A549 (cell line): ENCODE measurements at regions not wholly inside any gene's neighbourhood (a gene's known extent, or its start where the extent isn't known, plus 50 kb on each side); places are given as distances from the start of the nearest gene placed in this dataset.

Experiments used
- ATAC-seq, 2 experiments: fragments of 200-7000 bp in 1 of 2; fragments of >200 bp in 1 of 2; cut with Nextera tagmentation in 1 of 2; cut with Tn5 transposase in 1 of 2; 3 replicates each; pipeline versions ENCODE4 v1.8.0 to v1.9.1; 2018 to 2020; ENCODE audit warnings: mild to moderate bottlenecking in 1 of 2, moderate library complexity in 1 of 2
- CTCF ChIA-PET: fragments of 300-600 bp; sonication (Branson Sonifier 250); formaldehyde crosslinking; extraction: SDS; loops from one replicate; lab custom pipeline; 2021; ENCODE audit warnings: antibody characterized with exemption, inconsistent platforms; lab: Yijun Ruan, JAX
- POLR2A ChIA-PET: fragments of 350-600 bp; formaldehyde crosslinking; extraction: SDS; loops from one replicate; lab custom pipeline; 2021; ENCODE audit warnings: antibody characterized with exemption, inconsistent platforms; lab: Yijun Ruan, JAX
- DNase-seq, 2 experiments: peaks; one replicate each; pipeline versions ENCODE4 v3.0.0 to v3.0.0-alpha.2; 2011 to 2016; ENCODE audit warnings: low read depth in 1 of 2, low spot score in 1 of 2
- FAIRE-seq: peaks from 2 replicates; lab custom pipeline; 2011; peaks lifted over from hg19 to GRCh38; lab: Jason Lieb, UNC
- H3K27ac ChIP-seq, 2 experiments: fragments of >200 bp; sonication (Bioruptor Twin); formaldehyde crosslinking; 3 replicates each; pipeline ENCODE4 v1.5.1; 2016 to 2017
- H3K4me1 ChIP-seq: fragments of >200 bp; sonication (Bioruptor Twin); formaldehyde crosslinking; 3 replicates; pipeline ENCODE4 v1.6.1; 2016
- H3K4me2 ChIP-seq: fragments of >200 bp; sonication (Bioruptor Twin); formaldehyde crosslinking; 3 replicates; pipeline ENCODE4 v1.6.1; 2016
- H3K4me3 ChIP-seq: fragments of >200 bp; sonication (Bioruptor Twin); formaldehyde crosslinking; 3 replicates; pipeline ENCODE4 v1.5.1; 2016
- H3K9me3 ChIP-seq: fragments of >200 bp; sonication (Bioruptor Twin); formaldehyde crosslinking; 3 replicates; pipeline ENCODE4 v1.6.1; 2016
- BHLHE40 ChIP-seq: IDR thresholded peaks from 2 replicates; pipeline ENCODE4 v1.6.1; 2012; ENCODE audit warnings: low read depth, low read length, inconsistent platforms
- CBX2 ChIP-seq: fragments of 200-600 bp; sonication (generic); IDR thresholded peaks from 2 replicates; pipeline ENCODE4 v1.6.1; 2016; ENCODE audit warnings: low read depth, mild to moderate bottlenecking, borderline replicate concordance
- CEBPB ChIP-seq, 2 experiments: fragments of >200 bp in 1 of 2; sonication (Bioruptor Twin) in 1 of 2; formaldehyde crosslinking in 1 of 2; IDR thresholded peaks; 2 replicates each; pipeline ENCODE4 v1.6.1; 2012 to 2016
- CHD4 ChIP-seq: fragments of 200-600 bp; sonication (generic); IDR thresholded peaks from 2 replicates; pipeline ENCODE4 v1.6.1; 2016; ENCODE audit warnings: antibody characterized with exemption, mild to moderate bottlenecking, borderline replicate concordance
- EHMT2 ChIP-seq: fragments of 200-600 bp; sonication (generic); IDR thresholded peaks from 2 replicates; pipeline ENCODE4 v1.6.1; 2016; ENCODE audit warnings: antibody characterized with exemption, low read depth, mild to moderate bottlenecking, moderate library complexity
- FOSL2 ChIP-seq, 2 experiments: fragments of 450-650 bp in 1 of 2; fragments of >200 bp in 1 of 2; sonication (Bioruptor Twin) in 1 of 2; formaldehyde crosslinking; IDR thresholded peaks; 2 replicates each; pipeline versions ENCODE4 v1.5.0 to v1.6.1; 2016 to 2020; ENCODE audit warnings: mild to moderate bottlenecking in 1 of 2, moderate library complexity in 1 of 2
- FOXS1 ChIP-seq: fragments of 250-450 bp; sonication (Bioruptor Pico); IDR thresholded peaks from 2 replicates; pipeline ENCODE4 v1.5.0; 2020; ENCODE audit warnings: mild to moderate bottlenecking, moderate library complexity
- GATA3 ChIP-seq: IDR thresholded peaks from 2 replicates; pipeline ENCODE4 v1.6.1; 2012; ENCODE audit warnings: borderline replicate concordance
- HDAC2 ChIP-seq: fragments of 200-600 bp; sonication (generic); IDR thresholded peaks from 2 replicates; pipeline ENCODE4 v1.6.1; 2016
- HMGXB4 ChIP-seq: fragments of 250-450 bp; sonication (Bioruptor Pico); IDR thresholded peaks from 2 replicates; pipeline ENCODE4 v1.5.0; 2021; ENCODE audit warnings: mild to moderate bottlenecking, moderate library complexity, borderline replicate concordance
- HOXB13 ChIP-seq: fragments of 250-450 bp; sonication (Bioruptor Pico); IDR thresholded peaks from 2 replicates; pipeline ENCODE4 v1.5.0; 2020; ENCODE audit warnings: low read depth, mild to moderate bottlenecking, moderate library complexity
- HOXB5 ChIP-seq: fragments of 250-450 bp; sonication (Bioruptor Pico); IDR thresholded peaks from 2 replicates; pipeline ENCODE4 v1.5.0; 2020; ENCODE audit warnings: mild to moderate bottlenecking, moderate library complexity
- KDM1A ChIP-seq: fragments of 200-600 bp; sonication (generic); IDR thresholded peaks from 2 replicates; pipeline ENCODE4 v1.6.1; 2016; ENCODE audit warnings: low read depth, mild to moderate bottlenecking
- MAX ChIP-seq: IDR thresholded peaks from 2 replicates; pipeline ENCODE4 v1.6.1; 2012
- MYC ChIP-seq: IDR thresholded peaks from 2 replicates; pipeline ENCODE4 v1.6.1; 2012; ENCODE audit warnings: mild to moderate bottlenecking, inconsistent platforms, low read length, improper control_type of control experiment, borderline replicate concordance
- NFE2L2 ChIP-seq: fragments of 150-350 bp; conservative IDR thresholded peaks from 2 replicates; pipeline ENCODE4 v1.6.1; 2014; ENCODE audit warnings: low read length
- NPAS2 ChIP-seq: fragments of 250-450 bp; sonication (Bioruptor Pico); IDR thresholded peaks from 2 replicates; pipeline ENCODE4 v1.8.0; 2022; ENCODE audit warnings: mild to moderate bottlenecking, moderate library complexity, borderline replicate concordance
- PHF8 ChIP-seq: fragments of 200-600 bp; sonication (generic); IDR thresholded peaks from 2 replicates; pipeline ENCODE4 v1.6.1; 2016; ENCODE audit warnings: low read depth, mild to moderate bottlenecking, antibody characterized with exemption, moderate library complexity, borderline replicate concordance
- RAD21 ChIP-seq, 2 experiments: fragments of >200 bp in 1 of 2; sonication (Bioruptor Twin) in 1 of 2; formaldehyde crosslinking in 1 of 2; IDR thresholded peaks in 1 of 2; conservative IDR thresholded peaks in 1 of 2; 2 replicates in 1 of 2; 3 replicates in 1 of 2; pipeline ENCODE4 v1.6.1; 2012 to 2018; ENCODE audit warnings: inconsistent platforms in 1 of 2
- RCOR1 ChIP-seq: fragments of 150-350 bp; IDR thresholded peaks from 2 replicates; pipeline ENCODE4 v1.6.1; 2014; ENCODE audit warnings: antibody characterized with exemption, low read length, low read depth
- RFX5 ChIP-seq: fragments of 450-650 bp; IDR thresholded peaks from 2 replicates; pipeline ENCODE4 v1.7.1; 2014; ENCODE audit warnings: antibody characterized with exemption, mild to moderate bottlenecking, moderate library complexity
- SREBF2 ChIP-seq: fragments of 450-650 bp; IDR thresholded peaks from 2 replicates; pipeline ENCODE4 v1.6.1; 2014; ENCODE audit warnings: mild to moderate bottlenecking, moderate library complexity
- TFCP2L1 ChIP-seq: fragments of 250-450 bp; sonication (Bioruptor Pico); IDR thresholded peaks from 2 replicates; pipeline ENCODE4 v1.5.0; 2021; ENCODE audit warnings: mild to moderate bottlenecking
- ZNF302 ChIP-seq: fragments of 250-450 bp; sonication (Bioruptor Pico); IDR thresholded peaks from 2 replicates; pipeline ENCODE4 v1.9.0; 2021; ENCODE audit warnings: inconsistent platforms, mild to moderate bottlenecking, moderate library complexity
- WGBS: methylation state at CpG from one replicate; pipeline ENCODE4 v1.1.6; 2017; ENCODE audit errors: missing lambda C conversion rate; 5-methylcytosine and 5-hydroxymethylcytosine counted together
- TF ChIP-seq, protein P1 (sequence below): fragments of >200 bp; sonication (Bioruptor Twin); formaldehyde crosslinking; IDR thresholded peaks from 3 replicates; pipeline ENCODE4 v1.5.1; 2016
- TF ChIP-seq, protein P2 (sequence below): fragments of 250-450 bp; sonication (Bioruptor Pico); IDR thresholded peaks from 2 replicates; pipeline ENCODE4 v1.5.0; 2020; ENCODE audit warnings: low read depth, mild to moderate bottlenecking, moderate library complexity
- TF ChIP-seq, protein P3 (sequence below): IDR thresholded peaks from 2 replicates; pipeline ENCODE4 v1.6.1; 2012
- TF ChIP-seq, protein P4 (sequence below): fragments of >200 bp; sonication (Bioruptor Twin); formaldehyde crosslinking; IDR thresholded peaks from 3 replicates; pipeline ENCODE4 v1.6.1; 2016

DNA sequence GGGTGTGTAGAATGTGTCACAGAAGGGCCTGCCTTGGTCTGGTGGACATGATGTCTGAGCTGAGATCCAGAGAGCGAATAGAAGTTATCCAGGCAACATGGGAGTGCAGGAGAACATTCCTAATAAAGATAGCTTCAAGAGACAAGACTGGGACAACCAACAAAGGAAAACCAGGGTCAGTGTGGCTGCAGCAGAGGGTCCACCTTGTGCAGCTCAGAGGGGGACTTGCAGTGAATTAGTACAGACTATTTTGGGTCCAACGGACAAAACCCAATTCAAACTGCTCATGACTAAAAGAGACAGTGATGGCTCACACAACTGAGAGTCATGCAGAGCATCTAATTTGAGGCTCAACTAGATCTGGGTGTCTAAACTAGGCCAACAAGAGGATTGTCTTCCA is 192.1 kb downstream of the CBLN1 start:
- Histone ChIP-seq H3K4me3 (no peak overlapping the region), H3K9me3 (peaks cover 6% of the 10 kb centered on the region; the same call in 2 of the 3 replicates), H3K4me1 (no peaks in the 10 kb centered on the region), H3K4me2 (no peak overlapping the region), H3K27ac (no peak overlapping the region)
- ChIA-PET POLR2A (no interaction called here), CTCF (no interaction called here)
- DNase-seq: no peak
- no peak for ATAC-seq
- no peak for FAIRE-seq
- 0% methylated on average over 2 of the region's 2 CpGs for WGBS
- TF ChIP-seq PHF8: no peak
- TF ChIP-seq EHMT2: no peak
- TF ChIP-seq HOXB5: no peak
- no peak for TF ChIP-seq NFE2L2
- no peak for TF ChIP-seq RFX5
- TF ChIP-seq TFCP2L1 (CRISPR knock-in tag): no peak
- no peak for TF ChIP-seq MAX
- TF ChIP-seq FOXS1 (CRISPR knock-in tag): no peak
- TF ChIP-seq, protein P1, sequence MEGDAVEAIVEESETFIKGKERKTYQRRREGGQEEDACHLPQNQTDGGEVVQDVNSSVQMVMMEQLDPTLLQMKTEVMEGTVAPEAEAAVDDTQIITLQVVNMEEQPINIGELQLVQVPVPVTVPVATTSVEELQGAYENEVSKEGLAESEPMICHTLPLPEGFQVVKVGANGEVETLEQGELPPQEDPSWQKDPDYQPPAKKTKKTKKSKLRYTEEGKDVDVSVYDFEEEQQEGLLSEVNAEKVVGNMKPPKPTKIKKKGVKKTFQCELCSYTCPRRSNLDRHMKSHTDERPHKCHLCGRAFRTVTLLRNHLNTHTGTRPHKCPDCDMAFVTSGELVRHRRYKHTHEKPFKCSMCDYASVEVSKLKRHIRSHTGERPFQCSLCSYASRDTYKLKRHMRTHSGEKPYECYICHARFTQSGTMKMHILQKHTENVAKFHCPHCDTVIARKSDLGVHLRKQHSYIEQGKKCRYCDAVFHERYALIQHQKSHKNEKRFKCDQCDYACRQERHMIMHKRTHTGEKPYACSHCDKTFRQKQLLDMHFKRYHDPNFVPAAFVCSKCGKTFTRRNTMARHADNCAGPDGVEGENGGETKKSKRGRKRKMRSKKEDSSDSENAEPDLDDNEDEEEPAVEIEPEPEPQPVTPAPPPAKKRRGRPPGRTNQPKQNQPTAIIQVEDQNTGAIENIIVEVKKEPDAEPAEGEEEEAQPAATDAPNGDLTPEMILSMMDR: no peak
- no peak for TF ChIP-seq RAD21 (conservative IDR thresholded peaks at IDR 0.05 in 1 of 2, IDR thresholded peaks at IDR 0.05 in 1 of 2)
- no peak for TF ChIP-seq KDM1A
- TF ChIP-seq, protein P2, sequence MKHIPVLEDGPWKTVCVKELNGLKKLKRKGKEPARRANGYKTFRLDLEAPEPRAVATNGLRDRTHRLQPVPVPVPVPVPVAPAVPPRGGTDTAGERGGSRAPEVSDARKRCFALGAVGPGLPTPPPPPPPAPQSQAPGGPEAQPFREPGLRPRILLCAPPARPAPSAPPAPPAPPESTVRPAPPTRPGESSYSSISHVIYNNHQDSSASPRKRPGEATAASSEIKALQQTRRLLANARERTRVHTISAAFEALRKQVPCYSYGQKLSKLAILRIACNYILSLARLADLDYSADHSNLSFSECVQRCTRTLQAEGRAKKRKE (CRISPR knock-in tag): no peak
- no peak for TF ChIP-seq BHLHE40
- TF ChIP-seq, protein P3, sequence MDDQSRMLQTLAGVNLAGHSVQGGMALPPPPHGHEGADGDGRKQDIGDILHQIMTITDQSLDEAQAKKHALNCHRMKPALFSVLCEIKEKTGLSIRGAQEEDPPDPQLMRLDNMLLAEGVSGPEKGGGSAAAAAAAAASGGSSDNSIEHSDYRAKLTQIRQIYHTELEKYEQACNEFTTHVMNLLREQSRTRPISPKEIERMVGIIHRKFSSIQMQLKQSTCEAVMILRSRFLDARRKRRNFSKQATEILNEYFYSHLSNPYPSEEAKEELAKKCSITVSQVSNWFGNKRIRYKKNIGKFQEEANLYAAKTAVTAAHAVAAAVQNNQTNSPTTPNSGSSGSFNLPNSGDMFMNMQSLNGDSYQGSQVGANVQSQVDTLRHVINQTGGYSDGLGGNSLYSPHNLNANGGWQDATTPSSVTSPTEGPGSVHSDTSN: no peak
- no peak for TF ChIP-seq MYC
- TF ChIP-seq CBX2: no peak

- no peak for FAIRE-seq
- WGBS: 25% methylated on average over 4 of the region's 4 CpGs
- TF ChIP-seq ZNF302 (CRISPR knock-in tag) (no peak), CEBPB (IDR thresholded peaks at IDR 0.05) (no peak), CHD4 (no peak), RCOR1 (no peak), FOSL2 (IDR thresholded peaks at IDR 0.05) (no peak), FOSL2 (CRISPR knock-in tag; IDR thresholded peaks at IDR 0.05) (no peak), HDAC2 (no peak), HMGXB4 (CRISPR knock-in tag) (no peak), HOXB13 (CRISPR knock-in tag) (no peak), TFCP2L1 (CRISPR knock-in tag) (no peak), NFE2L2 (no peak), GATA3 (no peak), SREBF2 (no peak), NPAS2 (no peak), RAD21 (conservative IDR thresholded peaks at IDR 0.05 in 1 of 2, IDR thresholded peaks at IDR 0.05 in 1 of 2) (no peak)
- TF ChIP-seq, protein P4, sequence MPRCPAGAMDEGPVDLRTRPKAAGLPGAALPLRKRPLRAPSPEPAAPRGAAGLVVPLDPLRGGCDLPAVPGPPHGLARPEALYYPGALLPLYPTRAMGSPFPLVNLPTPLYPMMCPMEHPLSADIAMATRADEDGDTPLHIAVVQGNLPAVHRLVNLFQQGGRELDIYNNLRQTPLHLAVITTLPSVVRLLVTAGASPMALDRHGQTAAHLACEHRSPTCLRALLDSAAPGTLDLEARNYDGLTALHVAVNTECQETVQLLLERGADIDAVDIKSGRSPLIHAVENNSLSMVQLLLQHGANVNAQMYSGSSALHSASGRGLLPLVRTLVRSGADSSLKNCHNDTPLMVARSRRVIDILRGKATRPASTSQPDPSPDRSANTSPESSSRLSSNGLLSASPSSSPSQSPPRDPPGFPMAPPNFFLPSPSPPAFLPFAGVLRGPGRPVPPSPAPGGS: no peak
- TF ChIP-seq, protein P2 (CRISPR knock-in tag): no peak
- H3K27ac ChIP-seq: no peak overlapping the region
- ChIA-PET CTCF (no interaction called here), POLR2A (no interaction called here)
- H3K4me3 ChIP-seq: no peak overlapping the region
- no peaks in the 10 kb centered on the region for H3K4me1 ChIP-seq
- ATAC-seq: no peak
- H3K9me3 ChIP-seq: peaks cover 9% of the 10 kb centered on the region; the same call in 2 of the 3 replicates
- H3K4me2 ChIP-seq: no peak overlapping the region
- no peak for DNase-seq
Measured at GRCh38 chr16:49089039-49089438, 192.6 kb downstream of the CBLN1 start.
